CD4-positive, alpha-beta T cell (primary cell): ENCODE measurements at regions not wholly inside any gene's neighbourhood (a gene's known extent, or its start where the extent isn't known, plus 50 kb on each side); places are given as distances from the start of the nearest gene placed in this dataset.

Source experiments
- ATAC-seq: fragments of 200-7000 bp; cut with Tn5 transposase; one replicate; pipeline ENCODE4 v1.10.0; 2022; ENCODE audit warnings: mild to moderate bottlenecking; ENCODE audit not compliant: poor library complexity
- CTCF ChIA-PET: fragments of 350-600 bp; sonication (Branson Sonifier 250); formaldehyde crosslinking; loops from one replicate; lab custom pipeline; 2021; ENCODE audit warnings: antibody characterized with exemption, inconsistent platforms; lab: Charles Lee
- POLR2A ChIA-PET: fragments of 350-600 bp; sonication (Branson Sonifier 250); formaldehyde crosslinking; loops from one replicate; lab custom pipeline; 2021; ENCODE audit warnings: antibody characterized with exemption, inconsistent platforms; lab: Charles Lee
- DNase-seq, 14 experiments: peaks; one replicate each; pipeline ENCODE4 v3.0.0-alpha.2; 2013 to 2020; ENCODE audit warnings: mixed read lengths in 2 of 14
- H3K27ac ChIP-seq, 2 donors: one replicate each; pipeline versions ENCODE4 v1.5.1 to v1.7.0; 2013; ENCODE audit warnings: low read length in 2 of 2, low read depth in 1 of 2, mild to moderate bottlenecking in 1 of 2
- H3K27me3 ChIP-seq, 2 experiments: 1 replicate in 1 of 2; 2 replicates in 1 of 2; pipeline versions ENCODE4 v1.6.1 to v1.7.0; 2013; ENCODE audit warnings: low read length in 2 of 2, control low read depth in 1 of 2, mild to moderate bottlenecking in 1 of 2, moderate library complexity in 1 of 2; ENCODE audit not compliant: insufficient read depth in 2 of 2, control insufficient read depth in 1 of 2
- H3K36me3 ChIP-seq: one replicate; pipeline ENCODE4 v1.6.1; 2013; ENCODE audit warnings: low read length, control low read depth; ENCODE audit not compliant: insufficient read depth
- H3K4me1 ChIP-seq: one replicate; pipeline ENCODE4 v1.6.1; 2013; ENCODE audit warnings: low read length, control low read depth; ENCODE audit not compliant: insufficient read depth
- H3K4me3 ChIP-seq: one replicate; pipeline ENCODE4 v1.5.1; 2013; ENCODE audit warnings: mild to moderate bottlenecking, low read length, moderate library complexity
- H3K9me3 ChIP-seq, 2 experiments: 1 replicate in 1 of 2; 2 replicates in 1 of 2; pipeline versions ENCODE4 v1.6.1 to v1.7.0; 2013; ENCODE audit warnings: low read length in 2 of 2, mild to moderate bottlenecking in 2 of 2, control low read depth in 1 of 2, moderate library complexity in 1 of 2; ENCODE audit not compliant: control insufficient read depth in 1 of 2, insufficient read depth in 1 of 2
- H3K27ac Mint-ChIP-seq: one replicate; pipeline ENCODE4 v1.8.0; 2020; ENCODE audit warnings: mixed read lengths
- H3K27me3 Mint-ChIP-seq: one replicate; pipeline ENCODE4 v1.8.0; 2021; ENCODE audit warnings: mixed read lengths
- H3K36me3 Mint-ChIP-seq: one replicate; pipeline ENCODE4 v1.8.0; 2021; ENCODE audit warnings: low read depth, mixed read lengths
- H3K4me1 Mint-ChIP-seq: one replicate; pipeline ENCODE4 v1.8.0; 2021; ENCODE audit warnings: low read depth, mixed read lengths
- H3K4me3 Mint-ChIP-seq: one replicate; pipeline ENCODE4 v1.8.0; 2020; ENCODE audit warnings: mild to moderate bottlenecking, mixed read lengths
- H3K9me3 Mint-ChIP-seq: one replicate; pipeline ENCODE4 v1.8.0; 2020; ENCODE audit warnings: mixed read lengths
- intact Hi-C, 2 experiments: fragments of 100-400 bp; cut with DNase I in 1 of 2; cut with micrococcal nuclease in 1 of 2; formaldehyde crosslinking; loops; one replicate each; pipeline versions ENCODE4 v1.15.1 to v1.9.0; 2023 to 2025; cut with DNase I, micrococcal nuclease
- TF ChIP-seq, protein P1 (sequence below): fragments of 200-600 bp; IDR thresholded peaks from one replicate; pipeline ENCODE4 v1.8.0; 2022; ENCODE audit warnings: antibody characterized with exemption, mild to moderate bottlenecking

- DNase-seq (no peak), ATAC-seq (no peak)
- Histone ChIP-seq H3K4me1 (no peaks in the 10 kb centered on the region), H3K27ac (no peak overlapping the region), H3K36me3 (no peaks in the 10 kb centered on the region), H3K9me3 (peaks cover 0 to 8% of the 10 kb centered on the region in 2 experiments), H3K4me3 (no peak overlapping the region), H3K27me3 (no peaks in the 10 kb centered on the region)
- Mint-ChIP-seq H3K27me3 (no peaks in the 10 kb centered on the region), H3K27ac (no peak overlapping the region), H3K4me1 (no peaks in the 10 kb centered on the region), H3K4me3 (no peak overlapping the region), H3K9me3 (peaks cover 2% of the 10 kb centered on the region), H3K36me3 (no peaks in the 10 kb centered on the region)
- ChIA-PET CTCF (no interaction called here), POLR2A (no interaction called here)
- TF ChIP-seq, protein P1, sequence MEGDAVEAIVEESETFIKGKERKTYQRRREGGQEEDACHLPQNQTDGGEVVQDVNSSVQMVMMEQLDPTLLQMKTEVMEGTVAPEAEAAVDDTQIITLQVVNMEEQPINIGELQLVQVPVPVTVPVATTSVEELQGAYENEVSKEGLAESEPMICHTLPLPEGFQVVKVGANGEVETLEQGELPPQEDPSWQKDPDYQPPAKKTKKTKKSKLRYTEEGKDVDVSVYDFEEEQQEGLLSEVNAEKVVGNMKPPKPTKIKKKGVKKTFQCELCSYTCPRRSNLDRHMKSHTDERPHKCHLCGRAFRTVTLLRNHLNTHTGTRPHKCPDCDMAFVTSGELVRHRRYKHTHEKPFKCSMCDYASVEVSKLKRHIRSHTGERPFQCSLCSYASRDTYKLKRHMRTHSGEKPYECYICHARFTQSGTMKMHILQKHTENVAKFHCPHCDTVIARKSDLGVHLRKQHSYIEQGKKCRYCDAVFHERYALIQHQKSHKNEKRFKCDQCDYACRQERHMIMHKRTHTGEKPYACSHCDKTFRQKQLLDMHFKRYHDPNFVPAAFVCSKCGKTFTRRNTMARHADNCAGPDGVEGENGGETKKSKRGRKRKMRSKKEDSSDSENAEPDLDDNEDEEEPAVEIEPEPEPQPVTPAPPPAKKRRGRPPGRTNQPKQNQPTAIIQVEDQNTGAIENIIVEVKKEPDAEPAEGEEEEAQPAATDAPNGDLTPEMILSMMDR, result no peak
- intact Hi-C loops, result no loop called here
These were observed 394.2 kb upstream of the EPHA3 start for GRCh38 chr3:88713233-88713691.

- peaks cover 8% of the 10 kb centered on the region for H3K9me3 Mint-ChIP-seq
- no peaks in the 10 kb centered on the region for H3K36me3 ChIP-seq
- no peak overlapping the region for H3K4me3 Mint-ChIP-seq
- TF ChIP-seq, protein P1, result no peak
- no peaks in the 10 kb centered on the region for H3K27me3 ChIP-seq
- no peaks in the 10 kb centered on the region for H3K9me3 ChIP-seq
- no peak overlapping the region for H3K27ac Mint-ChIP-seq
- no peaks in the 10 kb centered on the region for H3K4me1 Mint-ChIP-seq
- H3K27ac ChIP-seq, result no peak overlapping the region
- CTCF ChIA-PET, result no interaction called here
- intact Hi-C loops, result no loop called here
- DNase-seq (no peak), ATAC-seq (no peak)
- H3K27me3 Mint-ChIP-seq, result no peaks in the 10 kb centered on the region
- H3K4me1 ChIP-seq, result no peaks in the 10 kb centered on the region
- POLR2A ChIA-PET, result no interaction called here
- no peak overlapping the region for H3K4me3 ChIP-seq
- no peaks in the 10 kb centered on the region for H3K36me3 Mint-ChIP-seq
These were observed 381.8 kb upstream of the EPHA3 start for GRCh38 chr3:88725440-88726165.

DNA sequence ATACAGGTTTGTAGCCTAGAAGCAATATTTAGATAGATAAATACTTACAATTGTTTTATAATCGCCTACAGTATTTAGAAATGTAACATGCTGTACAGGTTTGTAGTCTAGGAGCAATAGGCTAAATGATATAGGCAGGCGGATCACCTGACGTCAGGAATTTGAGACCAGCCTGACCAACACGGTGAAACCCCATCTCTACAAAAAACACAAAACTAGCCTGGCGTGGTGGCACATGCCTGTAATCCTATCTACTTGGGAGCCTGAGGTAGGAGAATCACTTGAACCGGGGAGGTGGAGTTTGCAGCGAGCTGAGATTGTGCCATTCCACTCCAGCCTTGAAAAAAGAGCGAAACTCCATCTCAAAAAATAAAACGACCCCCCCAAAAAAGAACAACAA is 375.2 kb upstream of the EPHA3 start:
- Histone ChIP-seq H3K27ac (no peak overlapping the region), H3K36me3 (no peaks in the 10 kb centered on the region), H3K4me3 (no peak overlapping the region), H3K4me1 (no peaks in the 10 kb centered on the region), H3K27me3 (no peaks in the 10 kb centered on the region), H3K9me3 (no peaks in the 10 kb centered on the region)
- Mint-ChIP-seq H3K27ac (no peak overlapping the region), H3K4me1 (no peaks in the 10 kb centered on the region), H3K4me3 (no peak overlapping the region), H3K36me3 (no peaks in the 10 kb centered on the region), H3K27me3 (no peaks in the 10 kb centered on the region), H3K9me3 (peaks cover 4% of the 10 kb centered on the region)
- CTCF ChIA-PET, result no interaction called here
- DNase-seq, result no peak
- intact Hi-C loops, result no loop called here
- ATAC-seq, result no peak
- TF ChIP-seq, protein P1, result no peak
- POLR2A ChIA-PET, result no interaction called here
